Loucy (cell line): ENCODE measurements at regions not wholly inside any gene's neighbourhood (a gene's known extent, or its start where the extent isn't known, plus 50 kb on each side); places are given as distances from the start of the nearest gene placed in this dataset.

Experiments
- CTCF ChIP-seq: fragments of 200-600 bp; sonication (generic); conservative IDR thresholded peaks from 2 replicates; pipeline ENCODE4 v1.5.1; 2014; ENCODE audit warnings: mild to moderate bottlenecking, antibody characterized with exemption, low read length
- EZH2phosphoT487 ChIP-seq: fragments of 200-600 bp; IDR thresholded peaks from 2 replicates; pipeline ENCODE4 v1.6.1; 2018; ENCODE audit warnings: antibody characterized with exemption, mild to moderate bottlenecking, moderate library complexity, borderline replicate concordance

GRCh38 chr6:140317950-140318349 lies 943.5 kb upstream of the CITED2 start:
- TF ChIP-seq EZH2phosphoT487 (no peak), CTCF (no peak)
